T-helper 1 cell (primary cell): ENCODE measurements at regions not wholly inside any gene's neighbourhood (a gene's known extent, or its start where the extent isn't known, plus 50 kb on each side); places are given as distances from the start of the nearest gene placed in this dataset.

Experiments
- DNase-seq, 5 donors: peaks; one replicate each; pipeline ENCODE4 v3.0.0-alpha.2; 2012 to 2020

DNA sequence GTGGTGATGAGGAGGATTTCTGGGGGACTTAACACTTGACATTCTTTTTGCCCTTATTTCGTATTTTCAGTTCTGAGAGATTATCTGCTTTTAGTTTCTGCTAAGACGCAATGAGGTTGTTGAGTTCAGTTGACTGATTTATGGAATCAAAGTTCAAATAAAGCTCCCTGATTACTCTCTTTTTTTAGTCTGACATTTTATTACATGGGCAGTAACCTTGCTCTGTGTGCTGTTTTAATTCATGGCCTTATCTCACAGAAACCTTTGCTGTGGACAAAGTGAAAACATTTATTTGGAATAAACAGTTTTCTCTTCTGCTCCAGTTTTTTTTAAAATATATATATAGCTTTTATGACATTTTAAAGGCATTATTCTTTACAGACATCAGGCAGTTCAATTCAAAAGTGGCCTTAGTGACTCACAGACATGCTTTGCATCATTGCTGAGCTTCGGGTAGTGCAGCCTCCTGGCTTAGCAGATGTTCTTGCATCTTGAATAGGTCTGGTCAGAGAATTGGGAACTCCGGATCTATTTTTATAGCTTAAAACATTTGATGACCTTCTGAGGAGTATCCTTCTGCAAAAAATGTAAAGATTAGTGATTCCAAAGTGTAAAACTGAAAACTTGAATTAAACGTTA, 162.9 kb downstream of the FAM170A start:
- DNase-seq: no peak

DNA sequence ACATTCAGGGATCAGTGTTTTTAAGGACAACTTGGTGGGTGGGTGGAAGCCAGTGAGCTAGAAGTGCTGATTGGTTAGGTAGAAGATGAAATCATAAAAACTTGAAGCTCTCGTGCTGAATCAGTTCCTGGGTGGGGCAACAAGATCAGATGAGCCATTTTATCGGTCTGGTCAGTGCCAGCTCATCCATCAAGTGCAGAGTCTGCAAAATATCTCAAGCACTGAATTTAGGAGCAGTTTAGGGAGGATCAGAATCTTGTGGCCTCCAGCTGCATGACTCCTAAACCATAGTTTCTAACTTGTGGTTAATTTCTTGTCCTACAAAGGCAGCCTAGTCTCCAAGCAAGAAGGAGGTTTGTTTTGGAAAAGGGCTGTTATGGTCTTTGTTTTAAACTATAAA, 166.4 kb downstream of the FAM170A start:
- DNase-seq: no peak

DNA sequence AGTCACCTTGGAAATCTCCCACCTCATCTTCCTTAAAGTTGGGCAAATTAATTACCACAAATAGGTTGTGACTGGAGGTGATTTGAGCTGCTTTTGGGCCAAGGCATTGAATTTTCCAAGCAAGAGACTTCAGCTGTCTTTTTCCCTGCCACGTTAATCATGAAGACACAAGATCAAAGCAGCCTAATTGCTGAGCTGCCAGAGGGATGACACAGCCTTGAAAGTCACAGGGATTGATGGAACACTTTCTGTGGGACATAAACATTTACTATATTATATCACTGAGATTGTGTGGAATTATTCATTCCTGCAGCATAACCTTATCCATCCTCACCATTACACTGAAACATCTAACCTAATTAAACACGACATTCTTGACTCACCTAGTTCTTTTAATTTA, 172.2 kb downstream of the FAM170A start:
- DNase-seq: no peak

DNA sequence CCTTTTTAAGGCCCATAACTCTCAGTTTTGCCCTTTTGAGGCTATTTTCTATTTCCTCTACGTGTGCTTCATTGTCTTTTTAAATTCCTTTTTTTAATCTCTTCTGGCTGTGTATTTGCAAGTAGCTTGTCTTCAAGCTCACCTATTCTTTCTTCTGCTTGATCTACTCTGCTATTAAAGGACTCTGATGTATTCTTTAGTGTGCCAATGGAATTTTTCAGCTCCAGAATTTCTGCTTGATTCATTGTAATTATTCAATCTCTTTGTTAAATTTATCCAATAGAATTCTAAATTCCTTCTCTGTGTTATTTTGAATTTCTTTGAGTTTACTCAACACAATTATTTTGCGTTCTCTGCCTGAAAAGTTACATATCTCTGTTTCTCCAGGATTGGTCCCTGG, 178.7 kb downstream of the FAM170A start:
- DNase-seq: no peak

DNA sequence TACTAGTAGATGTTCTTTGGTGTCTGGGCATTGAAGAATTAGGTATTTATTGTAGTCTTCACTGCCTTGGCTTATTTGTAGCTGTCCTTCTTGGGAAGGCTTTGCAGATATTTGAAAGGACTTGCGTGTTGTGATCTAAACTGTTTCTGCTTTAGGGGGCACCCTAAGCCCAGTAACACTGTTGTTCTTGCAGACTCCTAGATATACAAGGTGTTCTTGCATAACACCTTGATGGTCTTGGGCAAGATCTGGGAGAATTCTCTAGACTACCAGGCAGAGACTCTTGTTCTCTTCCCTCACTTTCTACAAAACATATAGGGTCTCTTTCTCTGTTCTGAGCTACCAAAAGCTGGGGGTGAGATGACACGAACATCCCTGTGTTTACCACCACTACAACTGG, 179.1 kb downstream of the FAM170A start:
- no peak for DNase-seq

DNA sequence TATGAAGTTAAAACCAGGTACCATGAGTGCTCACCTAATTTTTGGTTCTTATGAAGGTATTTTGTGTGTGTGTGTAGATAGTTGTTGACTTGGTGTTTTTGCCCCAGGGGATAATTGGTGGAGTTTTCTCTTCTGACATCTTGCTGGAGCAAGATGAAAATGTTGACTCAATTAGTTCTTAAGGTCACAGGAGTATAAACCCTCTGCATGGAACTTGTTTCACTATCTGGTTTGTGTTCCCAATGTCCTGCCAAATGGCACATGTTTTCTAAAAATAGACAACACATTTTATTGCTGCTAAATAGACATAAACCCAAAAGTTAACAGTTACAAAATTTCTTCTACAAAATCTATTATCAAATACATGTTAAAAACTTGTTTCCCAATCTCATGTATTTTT, 180.9 kb downstream of the FAM170A start:
- DNase-seq: no peak

DNA sequence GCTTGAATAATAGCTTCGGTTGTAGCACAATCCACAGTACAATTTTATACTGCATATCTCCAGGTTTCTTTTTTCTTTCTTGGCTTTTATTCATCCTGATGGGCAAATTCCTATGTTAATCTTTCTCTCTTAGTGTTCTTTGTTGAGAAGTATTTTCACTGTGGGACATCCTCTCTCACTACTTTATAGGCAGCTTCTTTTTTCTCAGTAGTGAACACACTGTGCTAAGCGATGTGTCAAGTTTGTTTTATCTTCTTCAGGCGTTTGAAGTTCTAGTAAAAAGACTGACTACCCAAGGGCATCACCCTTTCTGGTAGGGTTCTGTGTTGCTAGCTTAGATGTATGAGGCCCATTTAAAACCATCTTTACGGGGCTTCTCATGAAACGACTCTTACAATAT, 182.1 kb downstream of the FAM170A start:
- no peak for DNase-seq

DNA sequence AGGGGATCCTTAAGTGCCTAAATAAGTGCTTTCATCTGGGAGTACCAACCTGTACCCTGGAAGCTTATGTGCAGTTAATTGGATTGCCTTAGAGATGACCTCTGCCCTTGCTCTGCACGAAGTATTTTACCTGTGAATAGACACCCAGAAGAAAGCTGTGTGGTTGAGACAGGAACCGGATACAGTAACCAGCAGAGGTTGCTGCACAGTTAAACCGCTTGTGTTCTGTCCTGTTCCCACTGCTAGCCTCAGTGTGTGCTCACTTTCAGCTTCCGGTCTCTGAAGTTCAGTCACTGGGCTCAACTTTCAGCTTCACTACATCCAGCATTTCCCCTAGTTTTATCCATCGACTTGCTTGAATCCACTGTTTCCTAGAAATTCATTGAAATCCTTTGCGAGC, 185.3 kb downstream of the FAM170A start:
- DNase-seq: no peak

DNA sequence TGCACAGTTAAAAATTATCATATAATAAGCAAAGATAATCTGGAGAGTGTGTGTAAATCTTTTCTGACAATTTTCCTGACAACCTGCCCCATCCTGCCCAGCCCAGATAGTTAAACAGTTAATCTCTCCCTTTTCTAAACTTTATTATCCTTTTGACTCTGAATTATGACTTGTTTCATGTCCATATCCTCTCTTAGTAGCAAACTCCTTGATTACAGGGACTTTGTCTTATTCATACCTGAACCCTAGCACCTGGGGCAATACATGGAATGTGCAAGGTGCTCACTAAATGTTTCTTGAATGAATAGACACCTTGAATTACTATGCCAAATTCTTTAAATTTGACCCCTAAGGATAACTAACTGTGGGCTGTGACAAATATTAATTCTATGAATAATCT, 186.7 kb downstream of the FAM170A start:
- no peak for DNase-seq

DNA sequence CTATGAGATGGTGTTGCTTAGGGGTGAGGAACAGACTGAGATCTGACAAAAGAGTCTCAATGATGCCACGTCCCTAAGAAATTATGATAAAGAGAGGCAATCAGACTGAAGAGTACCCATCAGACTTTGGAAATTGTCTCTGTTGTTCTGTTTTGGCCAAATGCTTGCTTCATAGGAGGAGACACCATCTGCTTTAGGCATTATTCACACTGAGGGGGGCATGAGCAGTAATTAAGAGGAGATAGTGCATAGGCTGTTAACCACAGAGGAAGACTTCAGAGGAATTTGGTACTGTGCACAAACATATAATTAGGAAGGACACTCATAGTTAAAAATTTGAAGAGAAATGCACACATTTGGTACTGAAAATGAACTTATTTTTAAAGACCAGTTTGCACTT, 190.7 kb downstream of the FAM170A start:
- DNase-seq: no peak

DNA sequence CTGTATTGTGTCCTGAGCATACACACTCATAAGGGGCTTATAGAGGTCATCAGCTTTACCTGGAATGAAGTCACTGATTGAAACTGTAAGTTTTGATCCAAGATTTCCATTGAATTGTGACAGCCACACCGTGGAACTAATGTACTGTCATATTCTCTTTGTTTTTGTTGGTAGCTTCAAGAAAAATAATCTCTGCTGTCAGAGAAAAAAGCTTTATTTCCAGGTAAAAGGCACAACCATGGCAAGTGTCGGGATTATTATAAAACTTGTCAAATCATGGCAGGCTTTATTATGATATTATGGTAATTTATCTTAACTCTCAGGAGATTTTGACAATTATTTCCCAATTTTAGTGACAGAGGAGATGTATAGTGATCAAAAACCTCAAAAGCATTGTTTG, 191.2 kb downstream of the FAM170A start:
- DNase-seq: no peak

DNA sequence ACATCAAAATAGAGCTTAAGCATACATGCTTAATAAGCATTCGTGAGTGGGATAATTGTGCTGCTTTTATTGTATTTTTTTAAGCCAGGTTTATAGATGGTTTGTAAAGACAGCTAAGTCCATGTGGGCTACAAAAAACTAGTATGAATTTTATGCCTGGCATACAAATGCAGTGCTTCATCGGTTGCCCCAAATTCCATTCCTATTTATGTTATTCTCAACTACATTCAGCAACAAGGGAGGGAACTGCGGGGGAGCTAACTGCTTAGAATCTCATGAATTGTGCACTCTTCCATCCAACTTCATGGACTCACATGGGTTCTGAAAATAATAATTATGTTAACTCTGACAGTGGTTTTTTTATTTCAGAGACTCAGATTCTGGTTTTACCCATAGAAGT, 199.2 kb downstream of the FAM170A start:
- DNase-seq: no peak

DNA sequence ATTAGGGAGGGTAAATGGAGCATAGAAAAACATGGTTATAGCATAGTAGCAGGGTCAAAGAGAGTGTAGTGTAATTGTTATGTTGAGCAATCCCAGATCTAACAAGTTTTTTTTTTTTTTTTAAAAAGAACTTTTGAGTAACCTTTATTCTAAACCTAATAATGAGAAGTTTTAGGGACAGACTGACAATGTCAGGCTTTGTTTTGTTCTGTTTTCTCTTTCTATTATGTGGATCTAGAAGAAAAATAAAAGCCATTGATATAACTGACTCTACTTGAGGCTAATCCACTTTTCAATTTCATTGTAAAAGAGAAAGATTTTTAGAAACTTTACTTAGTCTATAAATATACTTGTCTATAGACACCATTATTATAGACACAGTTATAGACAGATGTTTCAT, 200.0 kb downstream of the FAM170A start:
- DNase-seq: no peak

DNA sequence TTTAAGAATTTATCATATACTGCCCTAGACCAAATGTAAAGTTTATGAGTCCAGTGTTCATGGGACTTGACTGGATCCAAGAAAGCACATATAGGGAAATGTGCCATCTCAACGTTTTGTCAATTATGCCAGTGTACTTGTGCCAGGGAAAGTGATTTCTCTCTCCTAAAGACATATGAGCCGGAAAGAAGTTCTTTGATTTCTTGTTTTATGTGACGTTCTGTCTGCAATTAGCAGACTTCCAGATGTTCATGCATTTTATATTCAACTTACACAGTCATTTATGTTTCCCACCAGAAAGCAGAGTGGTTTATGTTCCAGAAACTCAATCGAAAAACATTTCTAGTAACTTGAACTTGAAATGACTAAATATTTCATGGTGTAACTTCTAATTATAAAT, 203.8 kb downstream of the FAM170A start:
- DNase-seq: no peak

DNA sequence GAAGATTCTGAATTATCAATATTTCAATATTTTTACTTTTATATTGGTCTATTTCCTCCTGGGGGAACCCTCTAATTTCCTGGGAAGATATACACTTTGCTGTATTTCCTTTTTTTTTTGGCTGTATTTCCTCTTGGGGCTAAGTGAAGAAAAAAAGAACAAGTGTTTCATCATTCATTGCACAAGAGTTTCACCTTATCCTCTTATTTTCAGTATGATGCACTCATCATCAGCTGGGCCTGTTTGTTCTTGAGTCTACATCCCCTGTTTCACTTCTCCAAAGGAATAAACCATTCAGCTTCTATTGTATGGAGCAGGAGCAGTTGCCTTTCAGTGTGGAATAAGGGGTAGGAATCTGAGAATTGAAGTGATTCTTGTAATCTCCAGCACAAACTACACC, 210.8 kb downstream of the FAM170A start:
- DNase-seq: no peak

DNA sequence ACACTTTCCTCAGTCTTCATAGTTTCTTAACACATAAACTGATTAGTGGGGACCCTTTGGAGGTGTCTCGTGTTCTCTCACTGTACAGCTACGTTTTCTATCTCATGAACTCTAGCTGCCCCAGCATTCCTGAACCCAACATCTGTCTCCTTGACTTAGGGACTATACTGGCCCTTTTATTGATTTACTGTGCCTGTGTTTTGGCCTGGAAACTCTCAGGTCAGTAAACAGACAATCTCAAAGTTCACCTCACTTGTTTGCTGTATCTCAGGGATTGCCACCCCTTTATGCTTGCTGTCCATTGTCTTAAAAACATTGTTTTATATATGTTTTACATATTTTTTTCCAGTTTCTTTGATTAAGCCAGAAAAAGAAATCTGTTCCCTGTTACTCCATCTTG, 222.8 kb downstream of the FAM170A start:
- DNase-seq: no peak

DNA sequence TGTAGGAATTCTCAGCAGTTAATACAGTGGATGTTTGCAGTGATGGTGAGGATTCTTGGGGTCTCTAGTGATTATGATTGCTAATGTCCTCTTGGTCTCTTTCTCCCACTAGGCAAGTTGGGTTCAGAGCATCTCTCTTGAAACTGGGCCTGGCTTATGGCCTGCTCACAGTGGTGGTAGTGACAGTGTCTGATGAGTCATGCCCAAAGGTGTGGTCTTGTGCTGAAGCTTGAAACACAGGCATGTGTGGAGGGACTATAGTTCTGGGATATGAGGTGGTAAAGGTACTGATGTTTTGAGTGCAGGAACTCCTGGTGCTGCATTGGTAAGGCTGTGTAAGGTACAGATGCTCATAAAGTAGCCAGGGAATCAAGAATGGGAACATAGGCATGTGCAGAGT, 231.1 kb downstream of the FAM170A start:
- DNase-seq: no peak

DNA sequence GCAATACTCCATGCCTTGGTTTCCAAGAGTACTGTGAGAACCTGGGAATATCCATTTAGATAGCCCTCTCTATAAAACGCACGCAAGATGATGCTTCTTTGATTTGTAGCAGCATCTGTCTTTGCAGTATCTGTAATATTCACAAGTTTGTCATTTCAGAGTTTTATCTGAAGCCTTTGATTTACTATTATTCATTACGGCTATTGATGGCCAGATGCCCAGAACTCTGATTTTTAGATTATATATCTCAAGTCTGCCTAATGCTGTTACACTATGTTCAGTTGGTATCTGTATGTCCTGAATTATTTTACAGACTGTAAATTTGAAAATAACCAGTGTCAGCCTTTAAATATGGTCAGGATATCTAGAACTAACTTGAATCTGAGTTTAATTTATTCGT, 233.3 kb downstream of the FAM170A start:
- DNase-seq: no peak

DNA sequence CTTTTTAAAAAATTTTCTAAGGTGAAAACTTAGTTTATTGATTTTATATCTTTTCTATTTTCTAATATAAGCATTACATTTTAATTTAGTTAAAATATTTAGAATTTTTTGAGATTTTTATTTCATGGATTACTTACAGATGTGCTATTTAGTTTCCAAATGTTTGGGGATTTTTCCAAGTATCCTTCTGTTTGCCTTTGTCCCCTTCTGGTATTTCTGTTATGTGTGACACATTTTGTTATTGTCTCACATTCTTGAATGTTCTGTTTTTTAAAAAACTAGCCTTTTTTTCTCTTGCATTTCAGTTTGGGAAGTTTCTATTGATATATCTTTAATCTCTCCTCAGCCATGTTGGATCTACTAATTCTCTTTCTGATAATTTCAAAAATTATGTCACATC, 234.9 kb downstream of the FAM170A start:
- DNase-seq: no peak

DNA sequence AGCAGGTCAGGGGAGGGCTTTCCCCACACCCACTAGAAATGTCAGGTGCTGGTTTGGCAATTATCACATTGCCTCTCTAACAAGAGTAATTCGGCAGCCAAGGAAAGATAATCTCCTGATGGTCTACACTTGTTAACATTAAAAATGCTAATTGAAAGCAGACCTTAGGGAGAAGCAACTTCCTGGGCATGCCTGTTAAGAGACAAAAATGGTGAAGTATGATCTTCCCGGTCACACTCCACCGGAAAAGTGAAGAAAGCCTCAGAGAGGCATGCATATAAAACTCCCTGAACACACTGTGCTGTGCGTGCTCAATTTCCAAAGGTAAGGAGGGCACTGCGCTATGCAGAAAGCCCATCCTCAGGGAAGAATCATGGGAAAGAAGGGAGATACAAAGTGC, 244.3 kb downstream of the FAM170A start:
- DNase-seq: no peak

DNA sequence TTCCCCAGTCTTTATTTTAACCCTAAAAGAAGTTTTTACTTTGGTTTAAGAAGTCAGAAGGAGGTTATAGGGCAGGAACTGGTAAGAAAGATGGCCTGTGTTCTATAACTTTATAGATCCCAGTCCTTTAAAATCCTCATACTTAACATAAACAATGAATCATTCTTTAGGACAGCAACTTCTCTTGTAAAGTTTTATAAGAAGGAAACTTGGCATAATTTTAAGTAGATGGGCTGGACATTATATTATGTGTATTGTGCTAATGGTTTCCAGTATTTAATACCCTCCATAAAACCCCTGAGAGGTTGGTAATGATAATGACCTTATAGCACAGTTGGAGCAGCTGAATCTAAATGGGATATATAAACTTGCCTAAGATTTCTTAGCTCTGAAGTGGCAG, 247.2 kb downstream of the FAM170A start:
- DNase-seq: no peak

DNA sequence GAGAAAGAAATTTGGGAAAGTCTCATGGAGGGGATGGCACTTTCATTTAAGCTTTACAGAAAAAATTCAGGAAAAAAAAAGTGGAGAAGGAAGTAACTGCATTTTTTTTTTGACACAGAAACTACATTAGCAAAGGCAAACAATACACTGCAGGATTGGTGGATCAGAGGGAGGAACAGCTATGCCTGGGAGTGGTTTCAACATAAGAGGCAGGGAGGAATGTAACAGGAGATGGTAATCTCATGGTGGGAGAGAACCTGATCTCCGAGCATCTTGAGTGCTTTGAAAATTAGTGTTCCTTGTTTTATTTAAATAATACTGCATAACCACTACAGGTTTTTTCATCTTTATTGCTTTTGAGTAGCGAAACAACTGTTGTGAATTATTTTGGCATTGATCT, 249.4 kb downstream of the FAM170A start:
- DNase-seq: no peak

DNA sequence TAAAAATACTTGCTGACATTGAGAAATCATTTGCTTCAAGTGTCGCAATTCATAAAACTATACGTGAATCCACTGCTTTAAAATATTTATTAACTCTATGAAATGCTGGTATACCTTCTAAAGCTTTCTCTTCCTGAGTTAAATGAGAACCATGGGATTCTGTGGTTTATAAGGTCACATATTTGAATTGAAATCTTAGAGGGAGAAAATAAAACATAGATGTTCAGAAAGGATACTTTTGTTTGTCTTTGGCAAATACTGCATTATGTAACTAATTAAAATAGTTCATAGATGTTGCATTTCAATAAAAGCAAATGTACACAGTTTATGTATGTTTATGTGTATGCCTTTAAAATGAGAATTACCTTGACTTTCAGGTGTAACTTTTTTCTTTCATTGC, 250.1 kb downstream of the FAM170A start:
- DNase-seq: no peak

DNA sequence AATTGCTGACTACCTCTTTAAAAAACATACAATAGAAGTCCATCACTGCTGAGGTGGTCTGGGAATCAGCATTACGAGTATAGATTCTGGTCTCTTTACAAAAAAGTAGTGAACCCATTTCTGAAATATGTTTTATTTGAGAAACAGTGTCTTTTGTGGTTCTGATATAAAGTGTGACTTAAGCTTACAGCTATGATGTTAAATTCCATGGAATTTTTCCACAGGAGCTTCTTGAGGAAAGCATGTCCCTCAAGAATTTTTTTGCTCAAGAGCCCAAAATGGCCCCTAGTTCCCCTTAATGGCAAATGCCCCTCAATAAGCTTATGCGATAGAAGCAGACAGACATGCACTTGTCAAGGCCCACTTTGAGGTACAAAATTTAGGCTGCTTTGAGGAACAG, 265.7 kb downstream of the FAM170A start:
- no peak for DNase-seq

DNA sequence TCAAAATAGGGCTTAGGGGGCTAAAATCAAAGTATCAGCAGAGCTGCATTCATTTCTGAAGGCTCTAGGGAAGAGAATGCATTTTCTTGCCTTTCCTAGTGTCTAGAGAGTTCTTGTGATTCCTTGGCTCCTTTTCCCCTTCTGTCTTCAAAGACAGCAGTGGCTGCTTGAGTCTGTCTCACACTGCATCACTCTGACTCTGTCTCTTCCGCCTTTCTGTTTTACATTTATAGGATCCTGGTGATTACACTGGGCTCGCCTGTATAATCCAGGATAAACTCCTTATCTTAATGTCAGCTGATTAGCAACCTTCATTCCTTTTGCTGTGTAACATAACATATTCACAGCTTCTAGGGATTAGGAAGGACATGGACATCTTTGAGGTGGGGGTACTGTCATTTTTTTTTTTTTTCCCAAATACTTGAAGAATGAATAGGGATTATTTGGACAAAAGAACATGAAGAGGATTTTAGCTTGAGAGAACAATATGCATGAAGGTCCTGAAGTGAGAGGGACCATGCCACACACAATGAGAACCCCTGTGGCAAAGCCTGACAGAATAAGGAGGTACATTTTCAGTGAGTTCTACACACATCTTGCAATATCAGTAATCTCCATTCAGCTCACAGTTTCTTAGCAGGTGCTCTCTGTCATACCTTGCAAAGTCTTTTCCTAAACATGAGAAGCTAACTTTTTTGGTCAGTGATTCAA, 267.6 kb downstream of the FAM170A start:
- DNase-seq: no peak
